ENCODE measurements at regions not wholly inside any gene's neighbourhood (a gene's known extent, or its start where the extent isn't known, plus 50 kb on each side); places are given as distances from the start of the nearest gene placed in this dataset.

DNA sequence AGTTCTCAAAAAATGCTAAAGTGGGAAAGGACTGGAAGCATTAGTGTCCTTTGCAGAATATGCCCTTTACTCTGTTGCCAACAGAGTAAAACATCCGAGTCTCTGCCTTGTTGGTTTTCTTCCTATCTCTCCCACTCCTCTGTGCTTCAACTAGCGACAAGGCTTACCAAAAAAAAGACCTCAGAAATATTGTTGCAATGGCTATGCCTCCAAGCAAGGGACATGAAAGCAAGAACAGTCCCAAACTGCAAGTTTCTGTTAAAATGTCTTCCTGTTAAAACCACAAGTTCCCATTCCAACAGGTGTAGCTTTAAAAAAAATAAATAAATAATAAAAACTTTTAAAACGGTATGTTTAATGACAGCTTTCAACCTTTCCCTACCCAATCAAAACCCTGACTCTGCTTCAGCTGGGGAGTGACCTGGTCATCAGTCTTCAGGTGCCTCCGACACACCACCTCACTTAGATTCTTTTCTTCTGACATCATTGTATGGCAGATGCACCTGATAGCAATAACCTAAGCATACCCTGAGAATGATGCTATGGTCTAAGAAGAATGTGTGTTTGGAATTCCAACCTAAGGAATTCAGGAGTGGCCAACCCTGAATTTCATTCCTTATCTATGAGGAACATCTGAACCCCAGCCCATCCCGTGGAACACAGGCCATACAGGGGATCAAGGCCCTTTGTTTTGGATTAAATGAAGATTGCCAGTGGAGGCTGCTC lies 81.0 kb downstream of the RPS29 start:
- peaks cover 0 to 15% of the 10 kb centered on the region in 2 experiments for H3K27me3 ChIP-seq (replicated peaks in 1 of 2; ENCODE audit: control insufficient read depth in 2 of 2, extremely low read depth in 1 of 2, insufficient read depth in 2 of 2, low read length in 1 of 2)
- POLR2A ChIA-PET, result interaction anchor here (0.6 to 0.7 kb wide), 4 partner anchors 83 to 834 kb away, joined by 3 to 6 read pairs (median 3); no protein-coding TSS in a partner anchor
- ATAC-seq (replicated peaks in 1 of 4), result no peak
- no peak for DNase-seq
- no peaks in the 10 kb centered on the region for H3K4me1 Mint-ChIP-seq
- CTCF ChIA-PET, result no interaction called here
- WGBS (ENCODE audit: insufficient coverage), result no CpG with 5 or more reads among the region's 5 CpGs
- H3K27me3 Mint-ChIP-seq, result peaks cover 19% of the 10 kb centered on the region in 2 donors
- no peak overlapping the region for H3K27ac Mint-ChIP-seq
- H3K4me3 Mint-ChIP-seq, result no peak overlapping the region
- H3K27ac ChIP-seq (ENCODE audit: low read length), result no peak overlapping the region
- H3K36me3 Mint-ChIP-seq, result no peaks in the 10 kb centered on the region
- no peaks in the 10 kb centered on the region for H3K36me3 ChIP-seq (ENCODE audit: control insufficient read depth in 2 of 2, extremely low read depth in 1 of 2, insufficient read depth in 1 of 2, low read length in 1 of 2)
- peaks cover 0 to 4% (median 0%) of the 10 kb centered on the region in 3 donors for H3K9me3 Mint-ChIP-seq
- no peak overlapping the region for H3K4me3 ChIP-seq (ENCODE audit: control insufficient read depth in 1 of 2, extremely low read depth in 1 of 2, low read length in 1 of 2)
- H3K9me3 ChIP-seq, result no peaks in the 10 kb centered on the region
- H3K4me1 ChIP-seq (ENCODE audit: control insufficient read depth in 1 of 2, extremely low read depth in 1 of 2, insufficient read depth in 2 of 2, low read length in 2 of 2), result no peaks in the 10 kb centered on the region

DNA sequence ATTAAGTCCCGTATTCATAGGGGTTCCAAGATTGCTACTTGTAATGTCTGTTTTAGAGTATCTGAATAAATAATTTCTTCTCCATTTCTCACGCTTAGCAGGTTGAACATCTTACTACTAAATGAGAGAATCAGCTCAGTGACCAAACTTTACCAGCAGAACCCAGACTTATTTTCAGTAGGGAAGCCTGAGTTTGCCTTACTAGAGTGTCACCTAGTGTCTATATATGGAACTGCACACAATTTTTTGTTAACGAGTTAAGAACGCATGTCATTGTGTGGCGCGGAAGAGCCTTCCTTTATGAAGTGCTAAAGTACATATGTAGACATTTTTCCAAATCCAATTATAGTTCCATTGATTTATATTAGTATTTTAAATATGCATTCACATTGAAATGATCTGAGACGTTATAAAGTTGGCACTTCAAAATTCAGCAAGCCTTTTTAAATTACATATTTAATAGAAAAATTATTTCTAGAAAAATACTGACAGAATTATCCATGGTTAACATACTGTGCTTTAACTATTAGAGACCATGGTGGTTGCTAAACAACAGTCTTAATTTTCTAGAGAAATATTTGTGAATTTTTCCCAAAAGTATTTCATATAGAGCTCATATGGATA lies 88.3 kb downstream of the RPS29 start:
- Mint-ChIP-seq H3K4me3 (no peak overlapping the region), H3K27ac (no peak overlapping the region), H3K36me3 (no peaks in the 10 kb centered on the region)

DNA sequence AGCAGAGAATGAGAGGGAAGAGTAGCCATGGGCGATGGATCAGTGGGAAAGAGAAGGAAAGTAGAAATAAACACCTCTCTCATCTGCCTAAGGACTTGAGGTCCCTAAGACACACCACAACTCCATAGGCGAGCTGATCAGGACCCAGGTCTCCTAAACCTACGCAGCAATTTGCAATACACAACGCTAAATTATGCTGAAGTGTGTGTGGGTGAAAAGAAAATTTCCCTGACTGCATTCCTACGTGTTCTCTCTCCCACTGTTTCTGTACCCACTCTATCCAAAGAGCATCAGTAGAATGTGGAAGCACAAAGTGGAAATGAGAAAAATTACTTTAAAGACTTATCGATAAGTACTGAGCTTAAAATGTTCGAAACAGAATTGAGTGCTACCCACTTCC lies 88.9 kb downstream of the RPS29 start:
- POLR2A ChIA-PET, result no interaction called here
- no peaks in the 10 kb centered on the region for H3K4me1 ChIP-seq (ENCODE audit: control insufficient read depth in 1 of 2, extremely low read depth in 1 of 2, insufficient read depth in 2 of 2, low read length in 2 of 2)
- no peak overlapping the region for H3K27ac ChIP-seq (ENCODE audit: low read length)
- CTCF ChIA-PET, result interaction anchor here (0.6 to 2.5 kb wide), 8 partner anchors 8 to 100 kb away, joined by 3 to 28 read pairs (median 4); no protein-coding TSS in a partner anchor
- H3K4me3 ChIP-seq (ENCODE audit: control insufficient read depth in 1 of 2, extremely low read depth in 1 of 2, low read length in 1 of 2), result no peak overlapping the region
- DNase-seq (no peak), ATAC-seq (replicated peaks in 1 of 4) (no peak)
- H3K9me3 Mint-ChIP-seq, result no peaks in the 10 kb centered on the region
- peaks cover 0 to 25% of the 10 kb centered on the region in 2 experiments for H3K27me3 ChIP-seq (replicated peaks in 1 of 2; ENCODE audit: control insufficient read depth in 2 of 2, extremely low read depth in 1 of 2, insufficient read depth in 2 of 2, low read length in 1 of 2)
- H3K27ac Mint-ChIP-seq, result no peak overlapping the region
- H3K4me3 Mint-ChIP-seq, result no peak overlapping the region
- H3K4me1 Mint-ChIP-seq, result no peaks in the 10 kb centered on the region
- no CpG with 5 or more reads among the region's 7 CpGs for WGBS (ENCODE audit: insufficient coverage)
- no peaks in the 10 kb centered on the region for H3K9me3 ChIP-seq
- H3K27me3 Mint-ChIP-seq, result peaks cover 20 to 27% of the 10 kb centered on the region in 2 donors
- no peaks in the 10 kb centered on the region for H3K36me3 Mint-ChIP-seq
- no peaks in the 10 kb centered on the region for H3K36me3 ChIP-seq (ENCODE audit: control insufficient read depth in 2 of 2, extremely low read depth in 1 of 2, insufficient read depth in 1 of 2, low read length in 1 of 2)

More for the DNA sequence above, 88.3 kb downstream of the RPS29 start:
- Histone ChIP-seq H3K27ac (ENCODE audit: low read length) (no peak overlapping the region), H3K4me1 (ENCODE audit: control insufficient read depth in 1 of 2, extremely low read depth in 1 of 2, insufficient read depth in 2 of 2, low read length in 2 of 2) (no peaks in the 10 kb centered on the region), H3K4me3 (ENCODE audit: control insufficient read depth in 1 of 2, extremely low read depth in 1 of 2, low read length in 1 of 2) (no peak overlapping the region), H3K36me3 (ENCODE audit: control insufficient read depth in 2 of 2, extremely low read depth in 1 of 2, insufficient read depth in 1 of 2, low read length in 1 of 2) (no peaks in the 10 kb centered on the region), H3K9me3 (no peaks in the 10 kb centered on the region), H3K27me3 (replicated peaks in 1 of 2; ENCODE audit: control insufficient read depth in 2 of 2, extremely low read depth in 1 of 2, insufficient read depth in 2 of 2, low read length in 1 of 2) (peaks cover 0 to 25% of the 10 kb centered on the region in 2 experiments)
- peaks cover 20 to 27% of the 10 kb centered on the region in 2 donors for H3K27me3 Mint-ChIP-seq
- H3K4me1 Mint-ChIP-seq, result no peaks in the 10 kb centered on the region
- ChIA-PET CTCF (interaction anchor here (0.6 to 2.5 kb wide), 8 partner anchors 9 to 99 kb away, joined by 3 to 28 read pairs (median 4); no protein-coding TSS in a partner anchor), POLR2A (no interaction called here)
- ATAC-seq (replicated peaks in 1 of 4) (peak in 3 of 4 experiments; percentile 59 to 78 (median 59)), DNase-seq (peak in 9 of 35 experiments; percentile 0 to 71 (median 6))
- no peaks in the 10 kb centered on the region for H3K9me3 Mint-ChIP-seq
- WGBS (ENCODE audit: insufficient coverage), result no CpG with 5 or more reads among the region's 7 CpGs

DNA sequence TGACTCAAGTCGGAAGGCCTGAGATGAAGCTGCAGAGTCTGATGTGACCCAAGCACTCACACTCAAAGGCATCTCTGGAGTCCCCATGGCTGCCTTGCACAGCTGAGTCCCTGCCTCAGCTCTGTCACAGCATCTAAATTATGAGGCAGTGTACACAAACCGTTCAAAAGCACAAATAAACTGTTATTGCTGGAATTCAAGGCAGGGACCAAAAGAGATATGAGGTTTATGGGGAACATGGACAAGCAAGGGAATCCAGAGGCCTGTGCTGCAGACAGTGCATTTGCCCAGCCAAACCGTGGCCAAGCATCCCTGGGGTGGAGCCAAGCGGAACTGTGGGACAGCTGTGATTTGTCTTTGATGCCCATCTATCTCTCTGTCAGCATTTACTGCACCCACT lies 91.3 kb downstream of the RPS29 start:
- Mint-ChIP-seq H3K36me3 (no peaks in the 10 kb centered on the region), H3K27me3 (peaks cover 6 to 11% of the 10 kb centered on the region in 2 donors), H3K9me3 (no peaks in the 10 kb centered on the region), H3K4me3 (no peak overlapping the region), H3K27ac (no peak overlapping the region), H3K4me1 (no peaks in the 10 kb centered on the region)
- Histone ChIP-seq H3K36me3 (ENCODE audit: control insufficient read depth in 2 of 2, extremely low read depth in 1 of 2, insufficient read depth in 1 of 2, low read length in 1 of 2) (no peaks in the 10 kb centered on the region), H3K27ac (ENCODE audit: low read length) (no peak overlapping the region), H3K4me1 (ENCODE audit: control insufficient read depth in 1 of 2, extremely low read depth in 1 of 2, insufficient read depth in 2 of 2, low read length in 2 of 2) (no peaks in the 10 kb centered on the region), H3K4me3 (ENCODE audit: control insufficient read depth in 1 of 2, extremely low read depth in 1 of 2, low read length in 1 of 2) (no peak overlapping the region), H3K27me3 (replicated peaks in 1 of 2; ENCODE audit: control insufficient read depth in 2 of 2, extremely low read depth in 1 of 2, insufficient read depth in 2 of 2, low read length in 1 of 2) (peaks cover 0 to 17% of the 10 kb centered on the region in 2 experiments), H3K9me3 (no peaks in the 10 kb centered on the region)
- no peak for ATAC-seq (replicated peaks in 1 of 4)
- CTCF ChIA-PET, result no interaction called here
- DNase-seq, result no peak
- POLR2A ChIA-PET, result no interaction called here
- WGBS (ENCODE audit: insufficient coverage), result 81% methylated on average over 4 of the region's 4 CpGs

DNA sequence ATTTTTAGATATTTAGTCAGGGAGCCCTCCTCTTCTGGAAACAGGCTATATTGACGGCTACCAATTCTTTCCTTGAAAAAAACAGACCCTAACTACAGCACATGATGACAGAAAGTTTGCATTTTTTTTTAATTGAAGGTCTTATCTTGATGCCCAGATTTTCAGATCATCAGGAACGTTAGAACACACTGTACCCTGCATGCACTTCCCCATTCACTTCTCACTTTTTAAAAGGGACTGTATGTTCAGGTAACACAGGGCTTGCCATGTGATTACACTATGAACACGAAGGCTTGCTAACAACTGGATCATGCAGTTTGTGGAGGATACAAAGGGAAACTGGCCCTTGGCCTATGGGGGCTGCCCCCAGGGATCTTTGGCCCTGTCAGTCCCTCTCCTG lies 92.6 kb downstream of the RPS29 start:
- H3K27me3 ChIP-seq (replicated peaks in 1 of 2; ENCODE audit: control insufficient read depth in 2 of 2, extremely low read depth in 1 of 2, insufficient read depth in 2 of 2, low read length in 1 of 2), result peaks cover 0 to 12% of the 10 kb centered on the region in 2 experiments
- 44% methylated on average over 2 of the region's 3 CpGs for WGBS (ENCODE audit: insufficient coverage)
- POLR2A ChIA-PET, result no interaction called here
- Mint-ChIP-seq H3K4me3 (no peak overlapping the region), H3K27me3 (peaks cover 0 to 7% of the 10 kb centered on the region in 2 donors), H3K27ac (no peak overlapping the region), H3K4me1 (no peaks in the 10 kb centered on the region), H3K9me3 (no peaks in the 10 kb centered on the region), H3K36me3 (no peaks in the 10 kb centered on the region)
- H3K27ac ChIP-seq (ENCODE audit: low read length), result no peak overlapping the region
- CTCF ChIA-PET, result no interaction called here
- H3K36me3 ChIP-seq (ENCODE audit: control insufficient read depth in 2 of 2, extremely low read depth in 1 of 2, insufficient read depth in 1 of 2, low read length in 1 of 2), result no peaks in the 10 kb centered on the region
- no peak for ATAC-seq (replicated peaks in 1 of 4)
- H3K9me3 ChIP-seq, result no peaks in the 10 kb centered on the region
- no peak for DNase-seq
- H3K4me3 ChIP-seq (ENCODE audit: control insufficient read depth in 1 of 2, extremely low read depth in 1 of 2, low read length in 1 of 2), result no peak overlapping the region
- no peaks in the 10 kb centered on the region for H3K4me1 ChIP-seq (ENCODE audit: control insufficient read depth in 1 of 2, extremely low read depth in 1 of 2, insufficient read depth in 2 of 2, low read length in 2 of 2)

DNA sequence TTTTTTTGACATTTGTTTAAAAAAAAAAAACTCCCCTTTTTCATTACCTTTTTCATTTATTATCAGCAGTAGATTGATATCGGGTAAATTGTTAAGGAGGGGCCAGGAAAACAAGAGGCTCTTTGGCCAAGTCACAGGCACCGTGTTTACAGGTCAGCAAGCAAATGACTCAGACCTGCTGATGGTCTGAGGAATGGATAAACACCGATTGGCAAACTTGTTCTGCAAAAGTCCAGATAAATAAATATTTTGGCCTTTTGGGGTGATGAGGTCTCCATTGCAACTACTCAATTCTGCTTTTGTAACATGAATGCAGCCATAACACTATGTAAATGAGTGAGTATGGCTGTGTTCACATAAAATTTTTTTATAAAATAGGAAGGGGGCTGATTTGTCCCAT lies 94.0 kb downstream of the RPS29 start:
- ChIA-PET POLR2A (no interaction called here), CTCF (no interaction called here)
- 60% methylated on average over 1 of the region's 3 CpGs for WGBS (ENCODE audit: insufficient coverage)
- no peaks in the 10 kb centered on the region for H3K36me3 ChIP-seq (ENCODE audit: control insufficient read depth in 2 of 2, extremely low read depth in 1 of 2, insufficient read depth in 1 of 2, low read length in 1 of 2)
- no peak overlapping the region for H3K27ac ChIP-seq (ENCODE audit: low read length)
- H3K9me3 ChIP-seq, result no peaks in the 10 kb centered on the region
- Mint-ChIP-seq H3K4me1 (no peaks in the 10 kb centered on the region), H3K36me3 (no peaks in the 10 kb centered on the region), H3K4me3 (no peak overlapping the region), H3K9me3 (no peaks in the 10 kb centered on the region), H3K27ac (no peak overlapping the region), H3K27me3 (peaks cover 0 to 7% of the 10 kb centered on the region in 2 donors)
- ATAC-seq (replicated peaks in 1 of 4) (no peak), DNase-seq (no peak)
- H3K27me3 ChIP-seq (replicated peaks in 1 of 2; ENCODE audit: control insufficient read depth in 2 of 2, extremely low read depth in 1 of 2, insufficient read depth in 2 of 2, low read length in 1 of 2), result peaks cover 0 to 10% of the 10 kb centered on the region in 2 experiments
- H3K4me3 ChIP-seq (ENCODE audit: control insufficient read depth in 1 of 2, extremely low read depth in 1 of 2, low read length in 1 of 2), result no peak overlapping the region
- H3K4me1 ChIP-seq (ENCODE audit: control insufficient read depth in 1 of 2, extremely low read depth in 1 of 2, insufficient read depth in 2 of 2, low read length in 2 of 2), result no peaks in the 10 kb centered on the region
